Activated CD4-positive, alpha-beta memory T cell treated with anti-CD3 and anti-CD28 coated beads, Interleukin-2, amount 10 ng/mL, durations not matched to agents 7 days and 5 days (primary cell): ENCODE measurements at regions not wholly inside any gene's neighbourhood (a gene's known extent, or its start where the extent isn't known, plus 50 kb on each side); places are given as distances from the start of the nearest gene placed in this dataset.

Source experiments
- CTCF ChIA-PET: fragments of 350-600 bp; sonication (Branson Sonifier 250); formaldehyde crosslinking; loops from one replicate; lab custom pipeline; 2021; ENCODE audit warnings: antibody characterized with exemption, inconsistent platforms; lab: Charles Lee
- POLR2A ChIA-PET: fragments of 350-600 bp; sonication (Branson Sonifier 250); formaldehyde crosslinking; loops from one replicate; lab custom pipeline; 2021; ENCODE audit warnings: antibody characterized with exemption; lab: Charles Lee
- DNase-seq: peaks from one replicate; pipeline ENCODE4 v3.0.0-alpha.2; 2020
- H3K27ac Mint-ChIP-seq: one replicate; pipeline ENCODE4 v1.8.0; 2021; ENCODE audit warnings: mild to moderate bottlenecking, mixed read lengths
- H3K27me3 Mint-ChIP-seq: one replicate; pipeline ENCODE4 v1.8.0; 2021; ENCODE audit warnings: mixed read lengths
- H3K36me3 Mint-ChIP-seq: one replicate; pipeline ENCODE4 v1.8.0; 2021; ENCODE audit warnings: low read depth, mixed read lengths
- H3K4me1 Mint-ChIP-seq: one replicate; pipeline ENCODE4 v1.8.0; 2021; ENCODE audit warnings: mixed read lengths
- H3K4me3 Mint-ChIP-seq: one replicate; pipeline ENCODE4 v1.8.0; 2021; ENCODE audit warnings: mild to moderate bottlenecking, mixed read lengths
- H3K9me3 Mint-ChIP-seq: one replicate; pipeline ENCODE4 v1.8.0; 2021; ENCODE audit warnings: mixed read lengths

DNA sequence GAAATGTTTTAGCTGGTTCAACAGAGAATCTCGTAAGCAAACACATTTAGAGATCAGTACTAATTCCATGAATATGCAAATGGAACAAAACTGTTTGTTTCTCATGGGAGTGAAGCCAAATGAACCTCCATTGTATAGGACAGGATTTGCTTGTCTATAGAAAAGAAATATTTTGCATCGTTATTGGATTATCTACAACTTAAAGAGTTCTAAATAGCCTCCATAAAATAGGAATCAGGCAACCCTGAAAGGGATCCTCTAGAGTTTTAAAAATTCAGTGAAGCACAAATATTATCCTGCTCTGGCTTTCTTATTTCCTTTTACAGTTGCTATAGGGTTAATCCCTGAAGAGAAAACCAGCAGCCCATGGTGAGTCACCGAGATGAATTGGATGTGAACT, 378.4 kb upstream of the NRXN1 start:
- Mint-ChIP-seq H3K4me1 (no peaks in the 10 kb centered on the region), H3K4me3 (no peak overlapping the region), H3K36me3 (no peaks in the 10 kb centered on the region), H3K9me3 (peaks cover 13% of the 10 kb centered on the region), H3K27me3 (no peaks in the 10 kb centered on the region), H3K27ac (no peak overlapping the region)
- ChIA-PET POLR2A (no interaction called here), CTCF (no interaction called here)
- no peak for DNase-seq

DNA sequence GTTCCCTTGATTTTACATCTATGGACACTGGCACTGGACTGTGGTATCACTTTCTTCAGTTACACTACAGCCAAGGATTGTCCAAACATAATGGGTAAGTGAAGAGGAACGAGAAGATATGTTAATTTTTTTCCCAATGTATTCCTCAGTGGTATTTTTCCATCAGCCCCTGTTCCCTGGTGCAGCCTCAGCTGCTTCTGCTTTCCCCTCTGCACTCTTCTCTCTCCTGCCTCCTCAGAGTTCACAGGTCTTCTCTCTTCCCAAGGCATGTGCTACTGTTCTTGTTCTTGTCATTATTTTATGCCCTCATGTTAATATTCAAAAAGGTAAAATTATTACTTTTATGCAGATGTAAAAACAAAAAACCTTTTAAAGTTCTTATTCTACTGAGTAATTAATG, 378.0 kb upstream of the NRXN1 start:
- Mint-ChIP-seq H3K27ac (no peak overlapping the region), H3K27me3 (no peaks in the 10 kb centered on the region), H3K9me3 (peaks cover 12% of the 10 kb centered on the region), H3K36me3 (no peaks in the 10 kb centered on the region), H3K4me1 (no peaks in the 10 kb centered on the region), H3K4me3 (no peak overlapping the region)
- ChIA-PET CTCF (no interaction called here), POLR2A (no interaction called here)
- DNase-seq: no peak

DNA sequence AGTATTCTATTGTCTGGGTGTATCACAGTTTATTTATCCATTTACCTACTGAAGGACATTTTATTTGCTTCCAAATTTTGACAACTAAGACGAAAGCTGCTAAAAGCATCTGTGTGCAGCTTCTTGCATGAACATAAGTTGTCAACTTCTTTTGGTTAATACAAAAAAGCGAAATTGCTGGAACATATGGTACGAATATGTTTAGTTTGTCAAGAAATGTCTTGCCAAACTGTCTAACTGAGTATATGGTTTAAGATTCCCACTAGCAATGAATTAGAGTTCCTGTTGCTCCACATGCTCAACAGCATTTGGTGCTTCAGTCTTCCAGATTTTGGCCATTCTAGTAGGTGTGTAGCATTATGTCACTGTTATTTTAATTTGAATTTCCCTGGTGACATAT, 372.3 kb upstream of the NRXN1 start:
- H3K4me1 Mint-ChIP-seq: no peaks in the 10 kb centered on the region
- ChIA-PET CTCF (no interaction called here), POLR2A (no interaction called here)

DNA sequence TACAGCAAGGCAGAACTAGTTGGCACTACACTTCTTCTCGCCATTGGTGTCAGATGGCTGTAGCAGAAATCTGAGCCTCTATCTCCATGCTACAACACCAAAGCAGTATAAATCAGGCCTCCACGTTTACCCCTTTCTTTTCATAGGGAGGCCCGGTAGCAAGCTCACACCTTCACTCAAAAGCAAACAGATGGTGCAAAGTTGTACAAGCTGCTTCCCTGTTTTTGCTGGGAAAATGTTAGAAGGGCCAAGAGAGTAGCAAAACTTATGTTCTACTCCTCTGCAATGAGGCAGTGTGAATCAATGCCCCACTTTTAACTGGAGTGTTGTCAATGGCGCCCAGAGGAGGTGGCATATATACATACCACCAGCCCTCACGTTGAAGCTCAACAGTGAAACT, 369.6 kb upstream of the NRXN1 start:
- no peaks in the 10 kb centered on the region for H3K27me3 Mint-ChIP-seq
- POLR2A ChIA-PET: no interaction called here
- peaks cover 16% of the 10 kb centered on the region for H3K9me3 Mint-ChIP-seq
- H3K4me1 Mint-ChIP-seq: no peaks in the 10 kb centered on the region
- CTCF ChIA-PET: no interaction called here
- no peaks in the 10 kb centered on the region for H3K36me3 Mint-ChIP-seq
- DNase-seq: no peak
- no peak overlapping the region for H3K27ac Mint-ChIP-seq
- no peak overlapping the region for H3K4me3 Mint-ChIP-seq

More for the DNA sequence above, 372.3 kb upstream of the NRXN1 start:
- Mint-ChIP-seq H3K9me3 (peaks cover 18% of the 10 kb centered on the region), H3K27me3 (no peaks in the 10 kb centered on the region), H3K36me3 (no peaks in the 10 kb centered on the region), H3K27ac (no peak overlapping the region), H3K4me3 (no peak overlapping the region)
- DNase-seq: no peak

DNA sequence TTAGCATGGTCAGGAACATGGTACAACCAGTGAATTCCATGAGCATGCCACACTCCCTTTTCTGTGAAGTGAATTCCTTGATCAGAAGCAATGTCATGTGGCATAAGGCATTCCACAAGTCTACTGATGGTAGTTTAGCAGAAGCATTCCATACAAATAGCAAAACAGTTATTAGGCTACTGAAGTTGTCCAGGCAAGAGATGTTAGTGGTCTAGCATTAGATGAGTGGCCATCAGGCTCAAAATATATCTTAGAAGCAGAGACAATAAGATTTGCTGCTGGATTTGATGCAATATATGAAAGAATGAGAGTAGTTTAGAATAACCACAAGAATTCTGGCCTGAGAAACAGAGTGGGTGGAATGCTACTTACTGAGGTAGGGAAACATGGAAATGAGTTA, 355.3 kb upstream of the NRXN1 start:
- DNase-seq: no peak
- Mint-ChIP-seq H3K36me3 (no peaks in the 10 kb centered on the region), H3K27ac (no peak overlapping the region)

DNA sequence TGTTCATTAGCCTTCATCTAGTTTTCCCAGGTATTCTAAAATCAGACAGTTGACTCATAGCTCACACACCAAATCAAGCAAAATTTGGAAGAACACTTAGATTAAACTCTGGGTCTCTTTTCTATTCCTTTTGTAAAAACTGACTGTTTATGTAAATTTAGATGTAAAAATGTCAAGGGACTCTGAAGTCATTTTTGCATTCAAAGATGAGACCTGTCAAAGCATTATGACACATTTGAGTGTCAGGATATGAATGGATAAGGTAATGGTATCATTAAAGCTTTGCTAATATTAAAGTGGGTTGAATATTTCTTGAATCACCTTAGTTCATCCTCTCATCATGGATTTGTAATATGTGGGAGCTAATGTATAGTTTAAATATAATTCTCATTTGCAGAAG, 348.1 kb upstream of the NRXN1 start:
- no peaks in the 10 kb centered on the region for H3K9me3 Mint-ChIP-seq

More for the DNA sequence above, 355.3 kb upstream of the NRXN1 start:
- no peaks in the 10 kb centered on the region for H3K4me1 Mint-ChIP-seq
- ChIA-PET POLR2A (no interaction called here), CTCF (no interaction called here)
- H3K27me3 Mint-ChIP-seq: no peaks in the 10 kb centered on the region
- no peak overlapping the region for H3K4me3 Mint-ChIP-seq
- H3K9me3 Mint-ChIP-seq: peaks cover 14% of the 10 kb centered on the region

DNA sequence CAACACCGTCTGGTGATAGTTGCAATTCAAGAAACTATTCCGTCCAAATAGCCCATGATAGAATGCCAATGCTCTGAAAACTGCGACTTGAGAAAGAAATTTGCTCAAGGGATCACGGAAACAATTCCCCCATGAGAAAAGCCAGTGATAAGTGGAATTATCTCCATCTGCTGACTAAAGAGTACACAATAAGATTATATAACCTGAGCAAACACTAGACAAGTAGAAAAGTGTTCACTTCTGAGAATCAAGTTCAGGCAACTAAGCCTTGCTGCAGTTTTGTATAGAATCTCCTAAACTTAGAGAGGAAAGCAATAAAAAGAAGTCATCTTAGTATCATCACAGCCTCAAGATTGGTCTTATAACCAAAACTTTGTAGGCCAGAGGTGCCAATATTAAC, 336.3 kb upstream of the NRXN1 start:
- H3K27me3 Mint-ChIP-seq: no peaks in the 10 kb centered on the region
- H3K4me1 Mint-ChIP-seq: no peaks in the 10 kb centered on the region
- no peak for DNase-seq
- ChIA-PET CTCF (no interaction called here), POLR2A (no interaction called here)
- no peak overlapping the region for H3K27ac Mint-ChIP-seq
- no peak overlapping the region for H3K4me3 Mint-ChIP-seq
- H3K9me3 Mint-ChIP-seq: peaks cover 3% of the 10 kb centered on the region
- no peaks in the 10 kb centered on the region for H3K36me3 Mint-ChIP-seq

More for the DNA sequence above, 348.1 kb upstream of the NRXN1 start:
- no peaks in the 10 kb centered on the region for H3K36me3 Mint-ChIP-seq
- H3K27ac Mint-ChIP-seq: no peak overlapping the region
- H3K4me1 Mint-ChIP-seq: no peaks in the 10 kb centered on the region
- ChIA-PET POLR2A (no interaction called here), CTCF (no interaction called here)
- DNase-seq: no peak
- no peaks in the 10 kb centered on the region for H3K27me3 Mint-ChIP-seq
- no peak overlapping the region for H3K4me3 Mint-ChIP-seq

DNA sequence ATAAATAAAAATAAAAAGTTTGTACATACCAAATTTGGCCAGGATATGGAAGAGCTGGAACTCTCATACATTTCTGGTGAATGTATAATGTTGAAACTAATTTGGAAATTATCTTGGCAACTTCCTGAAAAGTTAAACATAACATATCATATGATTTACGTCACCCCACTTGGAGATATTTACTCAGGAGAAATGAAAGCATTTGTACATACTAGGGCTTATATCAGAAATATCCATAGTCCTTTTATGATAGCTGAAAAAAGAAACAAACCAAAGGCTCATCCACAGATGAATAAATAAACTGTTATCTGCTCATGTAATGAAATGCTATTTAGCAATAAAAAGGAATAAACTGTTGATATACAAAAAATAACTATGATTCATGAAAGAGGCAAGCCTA, 318.2 kb upstream of the NRXN1 start:
- Mint-ChIP-seq H3K27me3 (no peaks in the 10 kb centered on the region), H3K27ac (no peak overlapping the region), H3K36me3 (no peaks in the 10 kb centered on the region), H3K9me3 (peaks cover 7% of the 10 kb centered on the region), H3K4me1 (no peaks in the 10 kb centered on the region), H3K4me3 (no peak overlapping the region)
- POLR2A ChIA-PET: no interaction called here
- CTCF ChIA-PET: no interaction called here
- no peak for DNase-seq

DNA sequence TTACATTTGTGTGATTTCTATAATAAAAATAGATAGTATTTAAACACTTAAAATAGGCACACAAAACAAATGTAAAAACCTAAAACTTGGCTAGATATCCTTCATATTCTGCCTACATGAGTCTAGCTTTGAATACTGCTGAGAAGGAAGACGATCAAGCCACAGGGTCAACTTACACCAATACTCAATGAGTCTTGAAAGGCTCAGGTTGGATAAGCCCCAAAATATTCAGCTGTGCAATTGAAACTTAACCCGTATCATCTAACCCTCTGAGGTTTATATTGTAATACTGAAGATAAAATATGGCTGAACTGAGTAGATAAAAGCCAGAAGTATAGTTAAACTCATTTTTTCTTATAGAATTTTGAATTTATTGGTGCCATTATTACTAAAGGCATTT, 313.0 kb upstream of the NRXN1 start:
- no peaks in the 10 kb centered on the region for H3K36me3 Mint-ChIP-seq
- POLR2A ChIA-PET: no interaction called here
- H3K27ac Mint-ChIP-seq: no peak overlapping the region
- no peaks in the 10 kb centered on the region for H3K27me3 Mint-ChIP-seq
- peaks cover 3% of the 10 kb centered on the region for H3K9me3 Mint-ChIP-seq
- CTCF ChIA-PET: no interaction called here
- no peak overlapping the region for H3K4me3 Mint-ChIP-seq
- H3K4me1 Mint-ChIP-seq: no peaks in the 10 kb centered on the region
- no peak for DNase-seq

DNA sequence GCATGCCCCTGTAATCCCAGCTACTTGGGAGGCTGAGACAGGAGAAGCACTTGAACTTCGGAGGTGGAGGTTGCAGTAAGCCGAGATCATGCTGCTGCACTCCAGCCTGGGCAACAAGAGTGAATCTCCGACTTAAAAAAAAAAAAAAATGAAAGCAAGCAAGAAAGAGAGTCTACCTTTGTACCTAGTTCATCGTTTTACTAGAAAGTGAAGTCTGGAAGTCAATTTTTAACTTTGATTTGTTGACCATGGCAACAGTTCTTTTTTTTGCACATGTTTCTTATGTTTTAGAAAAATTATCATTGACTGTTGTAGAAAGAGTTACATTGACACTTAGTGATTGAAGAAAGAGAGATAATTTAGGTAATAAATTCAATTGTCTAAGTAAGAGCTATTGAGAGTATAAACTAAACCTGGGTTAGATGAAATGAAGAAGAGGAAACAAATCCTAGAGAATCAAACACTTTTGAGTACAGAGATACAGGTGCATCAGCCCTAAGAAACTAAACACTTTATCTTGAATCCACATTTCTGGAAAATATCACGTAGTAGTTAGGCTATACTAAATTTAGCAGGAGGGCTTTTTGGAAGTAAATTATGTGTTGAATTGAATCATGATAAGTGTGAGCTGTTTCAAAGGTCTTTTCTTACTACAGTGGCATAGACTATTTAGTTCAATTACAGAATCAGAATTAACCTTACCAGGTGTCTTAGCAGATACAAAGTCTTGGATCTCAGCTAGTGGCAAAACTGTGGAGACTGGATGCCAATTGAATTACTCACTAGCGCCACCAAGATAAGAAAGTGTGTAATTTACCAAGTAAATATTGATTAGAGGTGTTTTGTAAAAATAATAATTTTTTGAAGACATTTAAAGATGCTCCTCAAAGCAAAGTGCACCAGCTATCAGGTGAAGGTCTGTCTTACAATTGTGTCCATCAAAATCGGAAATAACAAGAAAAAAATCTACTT, 303.4 kb upstream of the NRXN1 start:
- CTCF ChIA-PET: no interaction called here

DNA sequence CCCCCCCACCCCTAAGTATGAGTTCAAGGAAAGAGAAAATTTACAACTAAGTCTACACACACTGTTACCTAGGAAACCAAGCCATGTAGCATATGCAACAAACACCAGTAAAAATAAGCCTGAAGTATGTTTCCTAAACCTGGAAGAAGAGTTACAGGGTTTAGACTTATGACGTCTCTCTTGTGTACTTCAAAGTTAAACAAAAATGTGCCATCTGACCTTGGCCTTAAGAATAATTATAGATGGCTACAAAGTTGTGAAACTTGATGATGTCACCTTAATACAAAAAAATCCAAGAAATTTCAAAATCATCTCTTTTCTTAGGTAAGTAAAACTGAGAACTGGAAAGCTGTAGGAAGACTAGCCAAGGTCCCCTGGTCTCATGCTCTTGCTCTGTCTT, 297.6 kb upstream of the NRXN1 start:
- no peak for DNase-seq
- Mint-ChIP-seq H3K36me3 (no peaks in the 10 kb centered on the region), H3K4me3 (no peak overlapping the region), H3K9me3 (peaks cover 10% of the 10 kb centered on the region), H3K27me3 (no peaks in the 10 kb centered on the region), H3K4me1 (no peaks in the 10 kb centered on the region), H3K27ac (no peak overlapping the region)
- ChIA-PET POLR2A (no interaction called here), CTCF (no interaction called here)

More for the DNA sequence above, 303.4 kb upstream of the NRXN1 start:
- H3K9me3 Mint-ChIP-seq: peaks cover 7% of the 10 kb centered on the region
- no peaks in the 10 kb centered on the region for H3K27me3 Mint-ChIP-seq
- no peaks in the 10 kb centered on the region for H3K4me1 Mint-ChIP-seq
- DNase-seq: no peak
- H3K36me3 Mint-ChIP-seq: no peaks in the 10 kb centered on the region
- POLR2A ChIA-PET: no interaction called here
- H3K27ac Mint-ChIP-seq: no peak overlapping the region
- H3K4me3 Mint-ChIP-seq: no peak overlapping the region

DNA sequence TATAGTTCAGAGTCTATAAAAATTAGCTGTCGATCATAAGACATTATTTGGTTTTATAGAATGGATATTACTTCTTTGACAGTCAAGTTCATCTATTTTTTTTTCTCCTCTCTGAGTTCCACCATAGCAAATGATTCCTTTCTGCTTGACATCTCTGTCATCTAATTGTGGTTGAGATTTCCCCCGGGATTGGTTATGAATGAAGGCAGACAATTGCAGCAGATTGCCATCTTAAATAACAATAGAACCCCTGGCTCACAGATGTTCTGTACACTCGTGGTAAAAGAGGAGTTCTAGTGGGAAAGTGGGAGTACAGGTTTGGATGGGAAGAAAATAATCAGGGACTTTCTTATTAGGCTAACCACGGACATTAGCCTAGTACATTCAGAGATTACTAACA, 292.1 kb upstream of the NRXN1 start:
- ChIA-PET POLR2A (no interaction called here), CTCF (no interaction called here)
- Mint-ChIP-seq H3K27me3 (no peaks in the 10 kb centered on the region), H3K4me1 (no peaks in the 10 kb centered on the region), H3K4me3 (no peak overlapping the region), H3K9me3 (peaks cover 9% of the 10 kb centered on the region), H3K36me3 (no peaks in the 10 kb centered on the region), H3K27ac (no peak overlapping the region)
- no peak for DNase-seq

DNA sequence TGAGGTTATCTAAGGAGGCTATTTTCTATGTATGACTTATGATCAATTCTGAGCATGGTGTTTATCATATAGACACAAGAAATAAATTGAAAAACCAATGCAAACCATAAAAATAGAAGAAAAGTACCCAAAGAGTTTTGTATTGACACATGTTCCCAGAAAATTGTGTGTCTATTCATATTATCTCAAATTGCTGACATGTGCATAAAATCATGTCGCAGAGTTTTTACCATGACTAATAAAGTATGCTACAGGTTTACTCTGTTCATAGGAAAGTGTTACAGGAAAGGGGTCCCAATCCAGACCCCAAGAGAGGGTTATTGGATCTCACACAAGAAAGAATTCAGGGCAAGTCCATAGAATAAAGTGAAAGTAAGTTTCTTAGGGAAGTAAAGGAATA, 290.7 kb upstream of the NRXN1 start:
- Mint-ChIP-seq H3K4me3 (no peak overlapping the region), H3K27me3 (no peaks in the 10 kb centered on the region), H3K4me1 (no peaks in the 10 kb centered on the region), H3K27ac (no peak overlapping the region), H3K9me3 (peaks cover 5% of the 10 kb centered on the region), H3K36me3 (no peaks in the 10 kb centered on the region)
- no peak for DNase-seq
- ChIA-PET CTCF (no interaction called here), POLR2A (no interaction called here)

DNA sequence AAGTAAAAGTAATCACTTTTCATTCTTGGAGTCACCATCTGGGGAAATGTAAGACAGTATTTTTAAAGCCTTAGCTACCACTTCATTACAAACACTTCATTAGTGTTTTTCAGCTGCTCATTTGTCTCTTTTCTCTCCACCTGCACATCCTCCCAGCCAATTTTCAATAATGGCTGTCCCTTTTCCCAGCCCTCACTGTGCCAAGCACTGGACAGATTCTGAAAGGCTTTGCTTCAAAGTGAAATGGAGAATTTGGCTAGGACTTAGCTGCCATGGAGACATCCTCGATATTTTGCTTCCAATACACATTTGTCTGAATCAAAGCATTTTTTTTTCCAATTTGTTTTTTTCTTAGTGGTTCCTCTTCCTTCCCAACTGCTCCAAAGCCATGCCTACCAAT, 272.4 kb upstream of the NRXN1 start:
- Mint-ChIP-seq H3K9me3 (peaks cover 9% of the 10 kb centered on the region), H3K4me3 (no peak overlapping the region), H3K27ac (no peak overlapping the region), H3K27me3 (no peaks in the 10 kb centered on the region), H3K36me3 (no peaks in the 10 kb centered on the region), H3K4me1 (no peaks in the 10 kb centered on the region)
- no peak for DNase-seq
- ChIA-PET CTCF (no interaction called here), POLR2A (no interaction called here)
